ENCODE measurements at regions not wholly inside any gene's neighbourhood (a gene's known extent, or its start where the extent isn't known, plus 50 kb on each side); places are given as distances from the start of the nearest gene placed in this dataset.
A peak's percentile ranks its signal among the peaks of the same experiment; 100 is the strongest.

- H3K27me3 Mint-ChIP-seq, result peaks cover 5% of the 10 kb centered on the region in 2 donors
- H3K36me3 Mint-ChIP-seq, result no peaks in the 10 kb centered on the region
- no peak overlapping the region for H3K27ac ChIP-seq (ENCODE audit: low read depth, low read length)
- CTCF ChIA-PET (ENCODE audit: partially characterized antibody), result interaction anchor here (1.5 kb wide), 1 partner anchor 25 kb away, joined by 6 read pairs; no protein-coding TSS in a partner anchor
- no peaks in the 10 kb centered on the region for H3K36me3 ChIP-seq (ENCODE audit: insufficient read depth, low read length)
- intact Hi-C loops (cut with micrococcal nuclease), result no loop called here
- H3K4me3 Mint-ChIP-seq, result no peak overlapping the region
- POLR2A ChIA-PET (ENCODE audit: partially characterized antibody), result no interaction called here
- no peaks in the 10 kb centered on the region for H3K27me3 ChIP-seq (ENCODE audit: insufficient read depth, low read length)
- H3K4me1 Mint-ChIP-seq, result no peaks in the 10 kb centered on the region
- no peaks in the 10 kb centered on the region for H3K9me3 ChIP-seq (ENCODE audit: control insufficient read depth in 1 of 2, low read length in 2 of 2)
- no peaks in the 10 kb centered on the region for H3K4me1 ChIP-seq (ENCODE audit: insufficient read depth, low read length)
- no peak overlapping the region for H3K4me3 ChIP-seq (ENCODE audit: low read length in 2 of 2)
- H3K27ac Mint-ChIP-seq, result no peak overlapping the region
- H3K9me3 Mint-ChIP-seq, result peaks cover 2 to 27% (median 15%) of the 10 kb centered on the region in 8 donors
- DNase-seq, result no peak
Measured at GRCh38 chr7:131883769-131884168, 327.3 kb upstream of the PODXL start.

GRCh38 chr7:131883196-131883595, 326.8 kb upstream of the PODXL start:
- POLR2A ChIA-PET (ENCODE audit: partially characterized antibody), result no interaction called here
- H3K4me1 ChIP-seq (ENCODE audit: insufficient read depth, low read length), result no peaks in the 10 kb centered on the region
- Mint-ChIP-seq H3K4me3 (no peak overlapping the region), H3K27ac (no peak overlapping the region), H3K36me3 (no peaks in the 10 kb centered on the region), H3K4me1 (no peaks in the 10 kb centered on the region), H3K27me3 (peaks cover 5% of the 10 kb centered on the region in 2 donors), H3K9me3 (peaks cover 2 to 27% (median 15%) of the 10 kb centered on the region in 8 donors)
- H3K36me3 ChIP-seq (ENCODE audit: insufficient read depth, low read length), result no peaks in the 10 kb centered on the region
- H3K9me3 ChIP-seq (ENCODE audit: control insufficient read depth in 1 of 2, low read length in 2 of 2), result no peaks in the 10 kb centered on the region
- no peak overlapping the region for H3K27ac ChIP-seq (ENCODE audit: low read depth, low read length)
- CTCF ChIA-PET (ENCODE audit: partially characterized antibody), result interaction anchor here (1.5 kb wide), 1 partner anchor 24 kb away, joined by 6 read pairs; no protein-coding TSS in a partner anchor
- DNase-seq, result no peak
- H3K27me3 ChIP-seq (ENCODE audit: insufficient read depth, low read length), result no peaks in the 10 kb centered on the region
- intact Hi-C loops (cut with micrococcal nuclease), result no loop called here
- no peak overlapping the region for H3K4me3 ChIP-seq (ENCODE audit: low read length in 2 of 2)

DNA sequence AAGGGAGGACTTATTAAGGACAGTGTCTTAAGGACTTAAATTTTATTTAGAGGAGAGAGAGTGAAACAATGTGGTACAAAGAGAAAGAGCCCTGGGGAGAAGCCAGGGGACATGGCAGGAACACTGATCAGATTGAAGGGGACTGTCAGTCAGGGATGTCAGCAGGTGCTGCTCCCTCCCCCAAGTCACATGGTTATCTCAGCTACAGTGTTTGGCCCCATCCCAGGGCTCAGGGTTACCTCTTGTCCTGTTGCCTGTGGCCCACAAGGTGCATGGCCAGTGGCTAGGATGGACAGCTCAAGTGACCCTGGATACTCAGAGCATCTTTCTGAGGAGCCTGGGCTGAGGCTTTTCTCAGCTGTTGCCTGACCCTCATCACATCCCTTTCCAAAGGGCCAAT, 325.9 kb upstream of the PODXL start:
- CTCF ChIA-PET (ENCODE audit: partially characterized antibody), result no interaction called here
- Histone ChIP-seq H3K27me3 (ENCODE audit: insufficient read depth, low read length) (no peaks in the 10 kb centered on the region), H3K4me1 (ENCODE audit: insufficient read depth, low read length) (no peaks in the 10 kb centered on the region), H3K27ac (ENCODE audit: low read depth, low read length) (no peak overlapping the region), H3K36me3 (ENCODE audit: insufficient read depth, low read length) (no peaks in the 10 kb centered on the region), H3K9me3 (ENCODE audit: control insufficient read depth in 1 of 2, low read length in 2 of 2) (no peaks in the 10 kb centered on the region), H3K4me3 (ENCODE audit: low read length in 2 of 2) (no peak overlapping the region)
- intact Hi-C loops (cut with micrococcal nuclease), result no loop called here
- Mint-ChIP-seq H3K27ac (no peak overlapping the region), H3K4me1 (no peaks in the 10 kb centered on the region), H3K27me3 (peaks cover 5% of the 10 kb centered on the region in 2 donors), H3K36me3 (no peaks in the 10 kb centered on the region), H3K9me3 (peaks cover 2 to 24% (median 15%) of the 10 kb centered on the region in 8 donors), H3K4me3 (no peak overlapping the region)
- DNase-seq, result no peak
- POLR2A ChIA-PET (ENCODE audit: partially characterized antibody), result no interaction called here

GRCh38 chr7:131880078-131880477, 323.6 kb upstream of the PODXL start:
- H3K4me3 ChIP-seq (ENCODE audit: low read length in 2 of 2), result no peak overlapping the region
- Mint-ChIP-seq H3K27me3 (peaks cover 3 to 5% of the 10 kb centered on the region in 2 donors), H3K27ac (no peak overlapping the region), H3K9me3 (peaks cover 0 to 5% (median 1%) of the 10 kb centered on the region in 8 donors), H3K36me3 (no peaks in the 10 kb centered on the region), H3K4me3 (no peak overlapping the region), H3K4me1 (no peaks in the 10 kb centered on the region)
- ChIA-PET CTCF (ENCODE audit: partially characterized antibody) (no interaction called here), POLR2A (ENCODE audit: partially characterized antibody) (no interaction called here)
- intact Hi-C loops (cut with micrococcal nuclease), result no loop called here
- no peaks in the 10 kb centered on the region for H3K4me1 ChIP-seq (ENCODE audit: insufficient read depth, low read length)
- H3K9me3 ChIP-seq (ENCODE audit: control insufficient read depth in 1 of 2, low read length in 2 of 2), result no peaks in the 10 kb centered on the region
- no peak for DNase-seq
- H3K36me3 ChIP-seq (ENCODE audit: insufficient read depth, low read length), result no peaks in the 10 kb centered on the region
- H3K27me3 ChIP-seq (ENCODE audit: insufficient read depth, low read length), result no peaks in the 10 kb centered on the region
- H3K27ac ChIP-seq (ENCODE audit: low read depth, low read length), result no peak overlapping the region

DNA sequence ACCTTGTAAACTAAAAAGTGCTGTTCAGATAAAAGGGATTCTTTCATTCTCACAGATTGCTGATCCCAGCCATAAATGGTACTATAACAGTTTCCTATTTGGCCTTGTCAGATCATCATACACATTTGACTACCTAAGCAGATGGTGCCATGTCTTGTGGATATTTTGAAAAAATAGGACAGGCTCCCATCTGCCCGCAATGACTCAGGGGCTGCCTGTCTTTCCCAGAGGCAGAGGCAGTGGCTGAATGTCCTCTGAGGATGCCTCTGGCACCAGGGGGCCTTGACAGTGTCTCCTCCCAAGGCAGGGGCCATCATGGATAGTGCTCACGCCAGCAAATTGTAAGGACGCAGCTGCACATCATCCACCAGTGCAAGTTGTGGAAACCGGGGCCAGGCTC, 323.0 kb upstream of the PODXL start:
- no peak overlapping the region for H3K4me3 Mint-ChIP-seq
- H3K36me3 Mint-ChIP-seq, result no peaks in the 10 kb centered on the region
- H3K4me3 ChIP-seq (ENCODE audit: low read length in 2 of 2), result no peak overlapping the region
- H3K36me3 ChIP-seq (ENCODE audit: insufficient read depth, low read length), result no peaks in the 10 kb centered on the region
- intact Hi-C loops (cut with micrococcal nuclease), result no loop called here
- no peak overlapping the region for H3K27ac Mint-ChIP-seq
- no peak overlapping the region for H3K27ac ChIP-seq (ENCODE audit: low read depth, low read length)
- H3K27me3 Mint-ChIP-seq, result peaks cover 3 to 5% of the 10 kb centered on the region in 2 donors
- CTCF ChIA-PET (ENCODE audit: partially characterized antibody), result no interaction called here
- POLR2A ChIA-PET (ENCODE audit: partially characterized antibody), result no interaction called here
- H3K4me1 Mint-ChIP-seq, result no peaks in the 10 kb centered on the region
- no peaks in the 10 kb centered on the region for H3K4me1 ChIP-seq (ENCODE audit: insufficient read depth, low read length)
- H3K9me3 Mint-ChIP-seq, result peaks cover 0 to 3% (median 0%) of the 10 kb centered on the region in 8 donors
- no peak for DNase-seq
- H3K9me3 ChIP-seq (ENCODE audit: control insufficient read depth in 1 of 2, low read length in 2 of 2), result no peaks in the 10 kb centered on the region
- H3K27me3 ChIP-seq (ENCODE audit: insufficient read depth, low read length), result no peaks in the 10 kb centered on the region

- intact Hi-C loops (cut with micrococcal nuclease), result no loop called here
Measured at GRCh38 chr7:131878777-131879176, 322.3 kb upstream of the PODXL start.

GRCh38 chr7:131873581-131873980, 317.2 kb upstream of the PODXL start:
- no peak overlapping the region for H3K27ac ChIP-seq (ENCODE audit: low read depth, low read length)
- Mint-ChIP-seq H3K36me3 (no peaks in the 10 kb centered on the region), H3K27me3 (peaks cover 6 to 16% of the 10 kb centered on the region in 2 donors), H3K4me1 (no peaks in the 10 kb centered on the region), H3K4me3 (peak overlapping the region in 1 of 8 donors; percentile 13), H3K27ac (no peak overlapping the region), H3K9me3 (peaks cover 0 to 15% (median 4%) of the 10 kb centered on the region in 8 donors)
- no peak overlapping the region for H3K4me3 ChIP-seq (ENCODE audit: low read length in 2 of 2)
- H3K4me1 ChIP-seq (ENCODE audit: insufficient read depth, low read length), result no peaks in the 10 kb centered on the region
- H3K36me3 ChIP-seq (ENCODE audit: insufficient read depth, low read length), result no peaks in the 10 kb centered on the region
- no peak for DNase-seq
- POLR2A ChIA-PET (ENCODE audit: partially characterized antibody), result no interaction called here
- H3K27me3 ChIP-seq (ENCODE audit: insufficient read depth, low read length), result no peaks in the 10 kb centered on the region
- no peaks in the 10 kb centered on the region for H3K9me3 ChIP-seq (ENCODE audit: control insufficient read depth in 1 of 2, low read length in 2 of 2)
- intact Hi-C loops (cut with micrococcal nuclease), result no loop called here
- CTCF ChIA-PET (ENCODE audit: partially characterized antibody), result no interaction called here

More at GRCh38 chr7:131878777-131879176, 322.3 kb upstream of the PODXL start:
- H3K27me3 ChIP-seq (ENCODE audit: insufficient read depth, low read length), result no peaks in the 10 kb centered on the region
- Mint-ChIP-seq H3K36me3 (no peaks in the 10 kb centered on the region), H3K9me3 (peaks cover 0 to 3% (median 0%) of the 10 kb centered on the region in 8 donors), H3K27me3 (peaks cover 3 to 6% of the 10 kb centered on the region in 2 donors), H3K4me1 (no peaks in the 10 kb centered on the region), H3K4me3 (no peak overlapping the region), H3K27ac (no peak overlapping the region)
- H3K36me3 ChIP-seq (ENCODE audit: insufficient read depth, low read length), result no peaks in the 10 kb centered on the region
- POLR2A ChIA-PET (ENCODE audit: partially characterized antibody), result no interaction called here
- no peaks in the 10 kb centered on the region for H3K4me1 ChIP-seq (ENCODE audit: insufficient read depth, low read length)
- no peak overlapping the region for H3K4me3 ChIP-seq (ENCODE audit: low read length in 2 of 2)
- H3K9me3 ChIP-seq (ENCODE audit: control insufficient read depth in 1 of 2, low read length in 2 of 2), result no peaks in the 10 kb centered on the region
- CTCF ChIA-PET (ENCODE audit: partially characterized antibody), result no interaction called here
- H3K27ac ChIP-seq (ENCODE audit: low read depth, low read length), result no peak overlapping the region
- DNase-seq, result no peak

GRCh38 chr7:131869986-131870385, 313.6 kb upstream of the PODXL start:
- Mint-ChIP-seq H3K27me3 (peaks cover 6 to 18% of the 10 kb centered on the region in 2 donors), H3K27ac (no peak overlapping the region)

More at GRCh38 chr7:131869986-131870385, 313.6 kb upstream of the PODXL start:
- H3K9me3 Mint-ChIP-seq, result peaks cover 0 to 15% (median 4%) of the 10 kb centered on the region in 8 donors
- H3K36me3 ChIP-seq (ENCODE audit: insufficient read depth, low read length), result no peaks in the 10 kb centered on the region
- no peak overlapping the region for H3K4me3 ChIP-seq (ENCODE audit: low read length in 2 of 2)
- intact Hi-C loops (cut with micrococcal nuclease), result no loop called here
- POLR2A ChIA-PET (ENCODE audit: partially characterized antibody), result no interaction called here
- no peak overlapping the region for H3K4me3 Mint-ChIP-seq
- no peaks in the 10 kb centered on the region for H3K9me3 ChIP-seq (ENCODE audit: control insufficient read depth in 1 of 2, low read length in 2 of 2)
- H3K4me1 Mint-ChIP-seq, result no peaks in the 10 kb centered on the region
- no peak for DNase-seq
- H3K27me3 ChIP-seq (ENCODE audit: insufficient read depth, low read length), result no peaks in the 10 kb centered on the region
- no peaks in the 10 kb centered on the region for H3K36me3 Mint-ChIP-seq
- CTCF ChIA-PET (ENCODE audit: partially characterized antibody), result interaction anchor here (2.0 kb wide), 1 partner anchor 11 kb away, joined by 6 read pairs; no protein-coding TSS in a partner anchor
- no peak overlapping the region for H3K27ac ChIP-seq (ENCODE audit: low read depth, low read length)
- no peaks in the 10 kb centered on the region for H3K4me1 ChIP-seq (ENCODE audit: insufficient read depth, low read length)

All from CD4-positive, alpha-beta memory T cell (primary cell).